HCT116 (cell line): ENCODE measurements at regions not wholly inside any gene's neighbourhood (a gene's known extent, or its start where the extent isn't known, plus 50 kb on each side); places are given as distances from the start of the nearest gene placed in this dataset.

Experiments
- ATAC-seq: fragments of 200-7000 bp; cut with Tn5 transposase; 2 replicates; pipeline ENCODE4 v1.9.1; 2020; ENCODE audit warnings: mild to moderate bottlenecking, moderate library complexity
- BruUV-seq: library from RNA; stranded (reverse); fragments of 400-500 nt; replicated peaks from 2 replicates; lab custom pipeline; 2021; lab: Mats Ljungman, UMichigan
- CTCF ChIA-PET: fragments of 300-600 bp; sonication (Branson Sonifier 250); formaldehyde crosslinking; loops from one replicate; lab custom pipeline; 2021; ENCODE audit warnings: antibody characterized with exemption; lab: Charles Lee
- POLR2A ChIA-PET: fragments of 300-600, 350-600 bp; sonication (Branson Sonifier 250); formaldehyde crosslinking; loops from one replicate; lab custom pipeline; 2021; ENCODE audit warnings: antibody characterized with exemption; lab: Charles Lee
- RAD21 ChIA-PET, 2 experiments: fragments of 300-600 bp; sonication (Branson Sonifier 250); formaldehyde crosslinking; loops; one replicate each; lab custom pipeline; 2023; ENCODE audit warnings: low total read pairs in 2 of 2; ENCODE audit not compliant: uncharacterized antibody in 2 of 2, unreplicated experiment in 2 of 2, low non-redundant PET in 1 of 2; lab: Charles Lee
- DNase-seq: peaks from one replicate; pipeline ENCODE4 v3.0.0-alpha.2; 2010; ENCODE audit warnings: low read depth, low spot score
- H2AFZ ChIP-seq: fragments of 200-600 bp; shearing (Covaris generic), sonication (generic); 2 replicates; pipeline ENCODE4 v1.6.1; 2017; ENCODE audit warnings: low read depth, mixed run types, mixed read lengths, antibody characterized with exemption, low read length; ENCODE audit not compliant: poor library complexity, severe bottlenecking
- H3K27ac ChIP-seq: 2 replicates; pipeline ENCODE4 v1.5.1; 2012; ENCODE audit warnings: low read depth, low read length
- H3K27me3 ChIP-seq: fragments of 200-600 bp; sonication (generic); 2 replicates; pipeline ENCODE4 v1.6.1; 2016; ENCODE audit warnings: mixed run types, low read length, mixed read lengths; ENCODE audit not compliant: insufficient read depth
- H3K36me3 ChIP-seq, 2 experiments: fragments of 200-500 bp in 1 of 2; fragments of 200-600 bp in 1 of 2; sonication (Bioruptor generic) in 1 of 2; sonication (generic) in 1 of 2; 2 replicates each; pipeline versions ENCODE4 v1.5.1 to v1.6.1; 2014 to 2016; ENCODE audit warnings: low read length in 2 of 2, inconsistent platforms in 1 of 2, mixed read lengths in 1 of 2, mixed run types in 1 of 2; ENCODE audit not compliant: insufficient read depth in 2 of 2, control insufficient read depth in 1 of 2
- H3K4me1 ChIP-seq, 2 experiments: fragments of 200-600 bp in 1 of 2; sonication (generic) in 1 of 2; 2 replicates each; pipeline versions ENCODE4 v1.5.1 to v1.6.1; 2012 to 2017; ENCODE audit warnings: low read length in 2 of 2, inconsistent platforms in 1 of 2, mild to moderate bottlenecking in 1 of 2, mixed read lengths in 1 of 2, mixed run types in 1 of 2, moderate library complexity in 1 of 2; ENCODE audit not compliant: insufficient read depth in 2 of 2, control insufficient read depth in 1 of 2
- H3K4me2 ChIP-seq: fragments of 200-600 bp; sonication (generic); 2 replicates; pipeline ENCODE4 v1.6.1; 2017; ENCODE audit warnings: mixed run types, low read length, mixed read lengths
- H3K4me3 ChIP-seq, 2 experiments: fragments of 200-600 bp in 1 of 2; sonication (generic) in 1 of 2; replicated peaks in 1 of 2; 2 replicates each; pipeline ENCODE4 v1.5.1; 2011 to 2016; ENCODE audit warnings: low read length in 2 of 2, control low read depth in 1 of 2, low read depth in 1 of 2, mild to moderate bottlenecking in 1 of 2, mixed read lengths in 1 of 2, mixed run types in 1 of 2
- H3K79me2 ChIP-seq: fragments of 200-600 bp; sonication (generic); 2 replicates; pipeline ENCODE4 v1.6.1; 2017; ENCODE audit warnings: mild to moderate bottlenecking, mixed run types, low read length, moderate library complexity, mixed read lengths; ENCODE audit not compliant: insufficient read depth
- H3K9ac ChIP-seq: fragments of 200-600 bp; sonication (generic); 2 replicates; pipeline ENCODE4 v1.6.1; 2016; ENCODE audit warnings: low read length, mixed read lengths
- H3K9me2 ChIP-seq: fragments of 200-600 bp; sonication (generic), shearing (Covaris generic); 2 replicates; pipeline ENCODE4 v1.6.1; 2017; ENCODE audit warnings: mixed run types, mild to moderate bottlenecking, moderate library complexity; ENCODE audit not compliant: insufficient read depth
- H3K9me3 ChIP-seq, 2 experiments: fragments of 200-500 bp in 1 of 2; fragments of 200-600 bp in 1 of 2; sonication (Bioruptor generic) in 1 of 2; sonication (generic) in 1 of 2; 2 replicates each; pipeline ENCODE4 v1.6.1; 2014 to 2017; ENCODE audit warnings: low read length in 2 of 2, mixed read lengths in 2 of 2, inconsistent platforms in 1 of 2, low read depth in 1 of 2, mild to moderate bottlenecking in 1 of 2, mixed run types in 1 of 2, moderate library complexity in 1 of 2; ENCODE audit not compliant: control insufficient read depth in 1 of 2, insufficient read depth in 1 of 2
- H4K20me1 ChIP-seq: fragments of 200-600 bp; sonication (generic), shearing (Covaris generic); 2 replicates; pipeline ENCODE4 v1.6.1; 2017; ENCODE audit warnings: mixed run types, mild to moderate bottlenecking, moderate library complexity; ENCODE audit not compliant: insufficient read depth
- ATF3 ChIP-seq: IDR thresholded peaks from 2 replicates; pipeline ENCODE4 v1.6.1; 2012
- CBX3 ChIP-seq: IDR thresholded peaks from 2 replicates; pipeline ENCODE4 v1.6.1; 2012; ENCODE audit warnings: low read depth
- CEBPB ChIP-seq: IDR thresholded peaks from 2 replicates; pipeline ENCODE4 v1.6.1; 2012; ENCODE audit warnings: low read depth
- CTCF ChIP-seq, 3 experiments: fragments of 200-600 bp in 1 of 3; sonication (generic) in 1 of 3; IDR thresholded peaks in 2 of 3; conservative IDR thresholded peaks in 1 of 3; 2 replicates each; pipeline ENCODE4 v1.5.1; 2012 to 2017; ENCODE audit warnings: low read depth in 2 of 3, low read length in 2 of 3, antibody characterized with exemption in 1 of 3, borderline replicate concordance in 1 of 3, control low read depth in 1 of 3, mild to moderate bottlenecking in 1 of 3, mixed read lengths in 1 of 3, mixed run types in 1 of 3, moderate library complexity in 1 of 3; ENCODE audit not compliant: insufficient read depth in 1 of 3
- ELF1 ChIP-seq: IDR thresholded peaks from 2 replicates; pipeline ENCODE4 v1.6.1; 2012; ENCODE audit warnings: low read depth, borderline replicate concordance
- EZH2 ChIP-seq: fragments of 200-600 bp; sonication (generic); IDR thresholded peaks from 2 replicates; pipeline ENCODE4 v1.6.1; 2017; ENCODE audit warnings: antibody characterized with exemption, mixed run types
- FOSL1 ChIP-seq: IDR thresholded peaks from 2 replicates; pipeline ENCODE4 v1.6.1; 2012; ENCODE audit warnings: low read depth
- JUND ChIP-seq: IDR thresholded peaks from 2 replicates; pipeline ENCODE4 v1.6.1; 2012
- MAX ChIP-seq: IDR thresholded peaks from 2 replicates; pipeline ENCODE4 v1.6.1; 2012
- RAD21 ChIP-seq: IDR thresholded peaks from 2 replicates; pipeline ENCODE4 v1.6.1; 2012; ENCODE audit warnings: low read depth, mild to moderate bottlenecking
- SIN3A ChIP-seq: IDR thresholded peaks from 2 replicates; pipeline ENCODE4 v1.6.1; 2012; ENCODE audit warnings: low read depth
- SRF ChIP-seq: IDR thresholded peaks from 2 replicates; pipeline ENCODE4 v1.6.1; 2012; ENCODE audit warnings: low read depth
- TCF7L2 ChIP-seq: IDR thresholded peaks from 2 replicates; pipeline ENCODE4 v1.7.0; 2011; ENCODE audit warnings: borderline replicate concordance, inconsistent platforms; ENCODE audit not compliant: insufficient read depth, insufficient read length; ENCODE audit errors: extremely low read depth
- ZBTB33 ChIP-seq: IDR thresholded peaks from 2 replicates; pipeline ENCODE4 v1.6.1; 2011; ENCODE audit warnings: mild to moderate bottlenecking, low read length, moderate library complexity; ENCODE audit not compliant: insufficient replicate concordance; ENCODE audit errors: extremely low read depth
- ZFX ChIP-seq: fragments of 450-650 bp; IDR thresholded peaks from 2 replicates; pipeline ENCODE4 v1.6.1; 2017
- ZNF274 ChIP-seq: fragments of 200-500 bp; sonication (Bioruptor generic); IDR thresholded peaks from 2 replicates; pipeline ENCODE4 v1.6.1; 2014; ENCODE audit warnings: mild to moderate bottlenecking, low read depth, low read length, inconsistent platforms
- intact Hi-C: fragments of 100-400 bp; cut with micrococcal nuclease; formaldehyde crosslinking; loops from 2 replicates; pipeline ENCODE4 v1.10.0; 2022

- ChIA-PET POLR2A (no interaction called here), CTCF (no interaction called here), RAD21 (no interaction called here)
- Histone ChIP-seq H3K9me3 (no peaks in the 10 kb centered on the region), H3K79me2 (no peaks in the 10 kb centered on the region), H3K36me3 (no peaks in the 10 kb centered on the region), H3K9me2 (no peaks in the 10 kb centered on the region), H3K4me1 (no peaks in the 10 kb centered on the region), H3K4me2 (no peak overlapping the region), H3K4me3 (no peak overlapping the region), H2AFZ (no peak overlapping the region), H3K9ac (no peak overlapping the region), H4K20me1 (no peaks in the 10 kb centered on the region), H3K27ac (no peak overlapping the region), H3K27me3 (no peaks in the 10 kb centered on the region)
- no peak for DNase-seq
- no TSS peak for BruUV-seq
- intact Hi-C loops, result no loop called here
- TF ChIP-seq CEBPB (no peak), ELF1 (no peak), EZH2 (no peak), CBX3 (no peak), ZNF274 (no peak), ATF3 (no peak), TCF7L2 (no peak), CTCF (IDR thresholded peaks at IDR 0.05 in 2 of 3, conservative IDR thresholded peaks at IDR 0.05 in 1 of 3; ENCODE audit: borderline replicate concordance in 1 of 3, insufficient read depth in 1 of 3, low read depth in 2 of 3, low read length in 2 of 3) (no peak), SRF (no peak), ZBTB33 (no peak), MAX (no peak), RAD21 (no peak), FOSL1 (no peak), ZFX (no peak), JUND (no peak), SIN3A (no peak)
- no peak for ATAC-seq
Measured at GRCh38 chr6:133799043-133799442, 89.9 kb upstream of the TCF21 start.
